Astrocyte of the cerebellum (primary cell): ENCODE measurements at regions not wholly inside any gene's neighbourhood (a gene's known extent, or its start where the extent isn't known, plus 50 kb on each side); places are given as distances from the start of the nearest gene placed in this dataset.

ENCODE experiments used
- DNase-seq: peaks from one replicate; pipeline ENCODE4 v3.0.0-alpha.2; 2011; ENCODE audit warnings: low read depth
- H3K4me3 ChIP-seq: 2 replicates; pipeline ENCODE4 v1.5.1; 2011; ENCODE audit warnings: mild to moderate bottlenecking, low read depth, low read length, moderate library complexity
- in situ Hi-C: cut with HindIII; loops from 2 replicates; pipeline ENCODE4 v1.10.0; 2017; ENCODE audit warnings: low sequenced_read_pairs
- TF ChIP-seq, protein P1 (sequence below): IDR thresholded peaks from 2 replicates; pipeline ENCODE4 v1.5.1; 2012; ENCODE audit warnings: low read length, low read depth, moderate library complexity, mild to moderate bottlenecking; ENCODE audit errors: missing control alignments

DNA sequence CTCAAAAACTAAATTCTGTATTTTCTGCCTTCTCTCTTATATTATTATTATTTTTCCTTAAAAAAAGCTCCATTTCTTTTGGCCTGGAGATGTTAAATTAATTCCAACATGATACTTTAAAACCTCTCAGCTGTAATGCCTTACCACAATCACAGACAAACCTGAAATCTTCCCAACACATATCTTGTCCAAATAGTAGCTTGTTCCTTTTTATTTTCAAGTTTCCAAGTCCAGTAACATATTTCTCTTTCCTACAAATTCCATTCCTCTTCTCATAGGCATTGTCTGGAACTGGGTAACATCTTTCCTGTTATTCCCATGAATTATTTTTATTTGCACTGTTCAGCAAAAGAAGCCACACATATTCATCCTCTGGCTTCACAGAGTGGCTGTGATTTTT lies 137.0 kb downstream of the SLITRK6 start:
- TF ChIP-seq, protein P1, sequence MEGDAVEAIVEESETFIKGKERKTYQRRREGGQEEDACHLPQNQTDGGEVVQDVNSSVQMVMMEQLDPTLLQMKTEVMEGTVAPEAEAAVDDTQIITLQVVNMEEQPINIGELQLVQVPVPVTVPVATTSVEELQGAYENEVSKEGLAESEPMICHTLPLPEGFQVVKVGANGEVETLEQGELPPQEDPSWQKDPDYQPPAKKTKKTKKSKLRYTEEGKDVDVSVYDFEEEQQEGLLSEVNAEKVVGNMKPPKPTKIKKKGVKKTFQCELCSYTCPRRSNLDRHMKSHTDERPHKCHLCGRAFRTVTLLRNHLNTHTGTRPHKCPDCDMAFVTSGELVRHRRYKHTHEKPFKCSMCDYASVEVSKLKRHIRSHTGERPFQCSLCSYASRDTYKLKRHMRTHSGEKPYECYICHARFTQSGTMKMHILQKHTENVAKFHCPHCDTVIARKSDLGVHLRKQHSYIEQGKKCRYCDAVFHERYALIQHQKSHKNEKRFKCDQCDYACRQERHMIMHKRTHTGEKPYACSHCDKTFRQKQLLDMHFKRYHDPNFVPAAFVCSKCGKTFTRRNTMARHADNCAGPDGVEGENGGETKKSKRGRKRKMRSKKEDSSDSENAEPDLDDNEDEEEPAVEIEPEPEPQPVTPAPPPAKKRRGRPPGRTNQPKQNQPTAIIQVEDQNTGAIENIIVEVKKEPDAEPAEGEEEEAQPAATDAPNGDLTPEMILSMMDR, result no peak
- no peak for DNase-seq
- in situ Hi-C loops, result no loop called here
- no peak overlapping the region for H3K4me3 ChIP-seq

DNA sequence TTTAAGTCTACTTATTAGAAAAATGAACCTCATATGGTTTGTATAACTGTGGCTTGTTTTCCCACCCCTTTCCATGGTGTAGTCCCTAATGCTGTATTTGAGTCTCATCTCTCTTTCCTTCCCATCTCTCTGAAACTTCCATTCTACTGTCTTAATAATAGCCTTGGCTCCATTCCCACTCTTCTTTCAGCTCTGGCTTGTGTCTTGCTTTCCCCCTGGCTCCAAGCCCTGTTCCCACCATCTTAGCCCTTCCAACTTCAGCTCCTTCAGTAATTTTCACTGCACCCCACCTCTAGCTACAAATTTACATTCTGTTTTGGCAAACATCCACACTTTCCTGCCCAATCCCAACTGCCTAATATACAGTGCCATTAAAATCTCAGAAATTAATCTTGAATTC lies 137.5 kb downstream of the SLITRK6 start:
- TF ChIP-seq, protein P1, result no peak
- DNase-seq, result no peak
- H3K4me3 ChIP-seq, result no peak overlapping the region
- in situ Hi-C loops, result no loop called here

DNA sequence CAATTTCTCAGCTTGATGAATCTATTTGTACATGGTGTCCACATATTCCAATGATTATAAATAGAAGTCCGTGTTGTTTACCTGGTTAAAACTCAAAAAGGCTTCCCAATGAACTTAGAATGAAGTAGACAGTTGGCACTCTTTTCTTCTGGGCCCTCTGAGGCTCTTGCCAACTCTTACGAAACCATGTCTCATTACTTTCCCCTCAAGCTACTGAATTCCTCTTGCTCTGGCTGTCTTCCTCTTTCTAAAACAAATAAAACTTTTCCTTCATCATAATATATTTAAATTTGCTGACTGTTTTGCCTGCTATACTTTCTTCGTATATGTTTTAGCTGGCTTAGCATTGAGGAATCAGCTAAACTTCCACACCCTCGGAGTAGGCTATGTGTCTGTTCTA lies 139.7 kb downstream of the SLITRK6 start:
- H3K4me3 ChIP-seq, result no peak overlapping the region
- TF ChIP-seq, protein P1, result no peak
- peak; percentile 1 for DNase-seq
- in situ Hi-C loops, result no loop called here

DNA sequence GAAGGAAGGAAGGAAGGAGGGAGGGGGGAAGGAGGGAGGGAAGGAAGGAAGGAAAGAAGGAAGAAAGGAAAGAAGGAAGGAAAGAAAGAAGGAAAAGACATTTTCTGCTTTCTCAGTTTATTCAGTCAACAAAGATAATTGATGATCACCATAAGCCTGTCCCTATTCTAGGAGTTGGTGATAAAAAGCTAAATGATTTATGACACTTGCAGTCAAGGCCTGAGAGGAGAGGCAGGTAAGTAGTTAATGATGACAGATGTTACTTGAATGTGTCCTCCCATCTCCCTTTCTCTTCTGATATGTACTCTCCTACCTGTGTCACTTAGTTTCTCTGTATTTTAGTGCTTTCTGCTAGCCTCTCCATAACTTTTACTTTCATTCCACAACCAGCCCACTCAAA lies 141.3 kb downstream of the SLITRK6 start:
- H3K4me3 ChIP-seq, result no peak overlapping the region
- in situ Hi-C loops, result no loop called here
- TF ChIP-seq, protein P1, result no peak
- no peak for DNase-seq

DNA sequence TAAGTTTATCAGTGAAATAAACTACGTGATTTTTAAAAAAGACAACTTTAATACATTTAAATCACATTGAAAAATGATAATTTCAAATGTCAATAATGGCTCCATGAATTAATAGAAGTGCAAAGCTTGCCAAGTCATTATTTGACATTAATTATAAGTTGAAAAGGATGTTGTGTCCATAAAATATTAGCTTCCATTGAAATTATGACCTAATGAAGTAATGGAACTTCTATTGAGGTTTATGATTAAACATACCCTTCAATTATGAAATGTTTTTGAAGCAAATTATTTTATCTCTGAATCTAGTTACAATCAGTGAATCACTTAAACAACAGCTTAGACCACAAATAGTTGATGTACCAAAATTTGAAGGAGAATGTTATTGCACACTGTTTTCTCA lies 144.2 kb downstream of the SLITRK6 start:
- in situ Hi-C loops, result no loop called here
- H3K4me3 ChIP-seq, result no peak overlapping the region
- TF ChIP-seq, protein P1, result no peak
- no peak for DNase-seq

DNA sequence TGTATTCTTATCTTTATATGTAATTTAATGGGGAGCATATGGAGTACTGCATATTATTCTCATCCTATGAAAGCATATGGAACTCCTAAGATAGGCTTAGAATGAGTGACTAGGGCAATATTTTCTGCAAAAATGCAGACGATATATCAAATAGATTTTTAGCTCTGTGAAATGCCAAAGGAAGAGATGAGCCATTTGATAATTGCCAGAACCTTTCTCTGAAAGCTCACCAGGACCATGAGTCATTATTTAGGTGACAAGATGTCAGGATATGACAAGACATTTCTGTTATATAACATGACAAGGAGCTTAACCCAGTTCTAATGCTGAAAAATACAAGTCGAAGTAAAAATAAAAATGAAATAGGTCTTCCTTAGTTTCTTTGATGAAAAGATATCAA lies 145.0 kb downstream of the SLITRK6 start:
- in situ Hi-C loops, result no loop called here
- no peak for DNase-seq
- no peak overlapping the region for H3K4me3 ChIP-seq
- TF ChIP-seq, protein P1, result no peak

DNA sequence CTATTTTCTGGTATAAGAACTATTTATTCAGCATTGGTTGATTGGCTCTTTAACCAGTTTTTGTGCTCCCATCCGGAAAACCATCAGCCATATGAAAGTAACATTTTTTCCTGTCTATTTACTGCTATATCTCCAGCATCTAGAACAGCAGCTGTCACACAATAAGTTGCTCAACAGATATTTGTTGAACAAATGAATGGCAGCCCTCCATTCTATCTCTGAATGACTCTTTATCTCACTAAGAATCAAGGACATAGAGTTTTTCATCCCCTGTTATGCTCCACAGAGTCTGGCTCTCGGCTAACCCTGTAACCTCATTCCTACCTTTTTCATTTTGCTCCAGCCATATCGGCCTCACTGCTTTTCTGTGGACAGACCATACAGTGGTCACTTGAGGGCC lies 145.5 kb downstream of the SLITRK6 start:
- no peak overlapping the region for H3K4me3 ChIP-seq
- in situ Hi-C loops, result no loop called here
- no peak for DNase-seq
- TF ChIP-seq, protein P1, result no peak
